ENCODE measurements at regions not wholly inside any gene's neighbourhood (a gene's known extent, or its start where the extent isn't known, plus 50 kb on each side); places are given as distances from the start of the nearest gene placed in this dataset.

DNA sequence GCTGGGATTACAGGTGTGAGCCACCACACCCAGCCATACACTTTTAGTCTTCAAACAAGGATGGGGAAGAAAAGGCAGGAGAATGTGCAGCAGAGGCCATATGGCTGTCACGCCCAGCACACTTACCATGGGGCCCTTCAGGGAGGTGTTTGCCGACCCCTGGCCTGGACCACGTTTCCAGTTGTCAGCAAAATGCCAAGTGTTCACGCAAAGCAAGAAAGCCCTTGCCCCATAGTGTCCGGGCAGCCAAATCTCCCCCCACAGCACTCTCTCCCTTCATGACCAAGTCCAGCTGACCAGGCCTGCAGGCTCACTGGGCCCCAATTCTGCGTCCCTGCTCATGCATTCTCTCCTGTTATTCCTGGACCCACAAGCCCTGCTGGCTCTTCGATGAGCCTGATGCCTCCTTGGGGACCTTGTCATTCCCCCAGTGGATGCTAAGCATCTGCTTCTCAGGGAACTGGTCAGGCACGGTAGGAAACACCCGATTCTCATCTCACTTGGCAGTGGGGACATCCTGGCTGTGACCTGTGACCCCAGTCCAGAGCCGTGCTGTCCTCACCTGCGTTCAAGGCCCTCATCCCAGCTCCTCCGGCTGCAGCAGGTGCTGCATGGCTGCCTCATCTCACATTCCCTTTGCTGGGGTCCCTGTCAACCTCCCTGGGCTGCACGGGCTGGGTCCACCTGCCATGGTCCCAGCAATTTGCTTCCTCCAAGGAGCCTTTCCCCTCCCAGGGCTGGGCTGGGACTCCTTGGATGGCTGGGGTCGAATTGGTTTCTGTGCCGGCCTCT, 96.4 kb downstream of the CTTN start:
- Histone ChIP-seq H3K27me3 (ENCODE audit: control insufficient read depth in 1 of 2, insufficient read depth in 2 of 2, low read length in 2 of 2) (no peaks in the 10 kb centered on the region), H3K27ac (ENCODE audit: low read depth, low read length) (no peak overlapping the region), H3K4me1 (ENCODE audit: control insufficient read depth in 1 of 2, insufficient read depth in 2 of 2, low read length in 2 of 2) (no peaks in the 10 kb centered on the region), H3K36me3 (ENCODE audit: control insufficient read depth in 1 of 2, insufficient read depth in 2 of 2, low read length in 2 of 2) (peaks cover 0 to 11% of the 10 kb centered on the region in 2 donors), H3K9ac (ENCODE audit: low read depth in 1 of 2, low read length in 2 of 2) (no peak overlapping the region), H3K9me3 (ENCODE audit: control insufficient read depth in 1 of 2, low read length in 2 of 2) (peaks cover 5 to 6% of the 10 kb centered on the region in 2 donors), H3K4me3 (ENCODE audit: low read depth in 1 of 2, low read length in 2 of 2) (no peak overlapping the region)

DNA sequence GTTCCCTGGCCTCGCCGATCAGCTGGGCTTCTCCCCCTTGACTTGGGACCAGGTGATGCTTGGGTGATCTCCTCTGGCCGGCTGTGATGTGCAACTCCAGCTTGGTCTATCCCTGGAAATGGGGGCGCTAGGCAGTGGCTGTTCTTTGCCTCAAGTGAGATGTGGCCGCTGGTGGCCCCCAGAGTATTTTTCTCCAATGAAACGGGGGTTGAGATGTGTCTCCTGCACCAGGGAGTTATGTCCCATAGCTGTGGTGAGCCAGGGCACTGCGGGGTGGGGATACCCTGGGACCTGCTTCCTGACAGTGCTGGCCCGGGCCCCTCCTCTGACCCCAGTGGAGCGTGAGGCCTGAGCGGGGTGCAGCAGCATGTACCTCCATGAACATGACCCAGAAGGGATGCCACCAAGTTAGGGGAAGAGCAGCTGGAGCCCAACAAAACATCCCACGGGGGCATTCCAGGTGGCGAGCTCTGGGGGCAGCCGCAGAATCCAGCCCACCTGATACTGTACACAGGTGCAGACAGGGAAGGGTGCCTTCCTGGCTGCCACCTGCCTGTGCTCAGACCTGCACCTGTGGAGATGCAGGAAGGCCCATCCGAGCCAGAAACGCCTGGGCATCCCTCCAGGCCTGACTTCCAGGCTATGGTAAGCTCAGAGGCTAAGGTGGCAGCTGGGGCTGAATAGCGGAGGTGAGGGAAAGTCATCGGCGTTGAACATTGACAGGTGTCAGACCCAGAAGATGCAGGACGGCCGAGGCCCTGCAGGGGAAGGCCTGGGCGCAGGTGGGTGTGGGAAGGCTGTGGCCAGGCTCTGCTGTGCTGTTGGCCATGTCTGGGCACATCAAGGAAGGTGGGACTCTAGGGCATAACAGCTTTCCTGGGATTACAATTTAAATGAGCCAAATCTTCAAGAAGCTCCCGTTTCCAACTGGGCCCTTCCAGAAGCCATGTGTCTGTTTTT, 97.3 kb downstream of the CTTN start:
- no peaks in the 10 kb centered on the region for H3K27me3 ChIP-seq (ENCODE audit: control insufficient read depth in 1 of 2, insufficient read depth in 2 of 2, low read length in 2 of 2)
- H3K9ac ChIP-seq (ENCODE audit: low read depth in 1 of 2, low read length in 2 of 2), result no peak overlapping the region
- peaks cover 5 to 6% of the 10 kb centered on the region in 2 donors for H3K9me3 ChIP-seq (ENCODE audit: control insufficient read depth in 1 of 2, low read length in 2 of 2)
- peaks cover 0 to 11% of the 10 kb centered on the region in 2 donors for H3K36me3 ChIP-seq (ENCODE audit: control insufficient read depth in 1 of 2, insufficient read depth in 2 of 2, low read length in 2 of 2)
- no peaks in the 10 kb centered on the region for H3K4me1 ChIP-seq (ENCODE audit: control insufficient read depth in 1 of 2, insufficient read depth in 2 of 2, low read length in 2 of 2)
- H3K4me3 ChIP-seq (ENCODE audit: low read depth in 1 of 2, low read length in 2 of 2), result no peak overlapping the region
- no peak overlapping the region for H3K27ac ChIP-seq (ENCODE audit: low read depth, low read length)

DNA sequence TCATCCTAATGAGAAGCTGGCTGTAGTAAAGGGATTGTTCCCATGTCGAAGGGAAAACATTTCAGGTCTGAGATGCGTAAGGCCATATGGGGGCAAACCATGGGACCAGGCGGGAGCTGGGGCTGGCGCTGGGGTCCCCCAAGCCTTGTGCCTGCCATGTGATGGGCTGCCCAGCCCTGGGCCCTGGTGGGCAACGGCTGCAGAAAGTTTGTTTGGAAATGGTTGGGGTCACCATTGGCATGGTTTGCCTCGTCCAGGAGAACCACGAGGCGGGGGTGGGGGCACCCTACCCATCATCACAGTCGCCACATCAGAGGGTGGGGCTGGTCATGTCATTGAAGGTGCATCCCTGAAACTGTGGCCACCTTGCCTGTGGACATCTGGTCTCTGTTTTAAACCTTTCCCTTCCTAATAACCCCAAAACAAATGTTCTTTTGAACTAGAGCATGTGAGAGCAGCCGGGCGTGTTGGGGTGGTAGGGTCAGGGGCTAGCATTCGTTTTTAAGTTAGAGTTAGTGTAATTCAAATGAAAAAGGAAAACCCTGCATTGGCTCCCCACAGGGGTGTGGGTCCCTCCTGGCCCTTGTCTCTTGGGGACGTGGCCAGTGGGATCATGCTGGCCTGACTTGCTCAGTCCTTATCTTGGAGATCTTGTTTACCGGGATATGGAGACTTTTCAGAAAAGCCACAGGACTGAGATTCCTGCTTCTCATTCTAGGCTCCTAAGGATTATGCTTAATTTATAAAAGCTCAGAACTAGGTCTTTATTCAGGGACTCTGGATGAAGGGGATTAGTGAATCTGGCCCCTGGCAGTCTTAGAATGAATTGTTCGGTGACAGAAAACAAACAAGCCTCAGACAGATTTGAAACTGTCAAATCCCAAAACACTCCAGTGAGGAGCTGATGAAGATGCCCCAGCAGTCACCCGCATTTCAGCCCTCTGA, 98.5 kb downstream of the CTTN start:
- H3K9me3 ChIP-seq (ENCODE audit: control insufficient read depth in 1 of 2, low read length in 2 of 2), result peaks cover 2% of the 10 kb centered on the region in 2 donors
- H3K27ac ChIP-seq (ENCODE audit: low read depth, low read length), result no peak overlapping the region
- no peak overlapping the region for H3K4me3 ChIP-seq (ENCODE audit: low read depth in 1 of 2, low read length in 2 of 2)
- peaks cover 0 to 6% of the 10 kb centered on the region in 2 donors for H3K36me3 ChIP-seq (ENCODE audit: control insufficient read depth in 1 of 2, insufficient read depth in 2 of 2, low read length in 2 of 2)
- no peaks in the 10 kb centered on the region for H3K4me1 ChIP-seq (ENCODE audit: control insufficient read depth in 1 of 2, insufficient read depth in 2 of 2, low read length in 2 of 2)
- H3K9ac ChIP-seq (ENCODE audit: low read depth in 1 of 2, low read length in 2 of 2), result no peak overlapping the region
- H3K27me3 ChIP-seq (ENCODE audit: control insufficient read depth in 1 of 2, insufficient read depth in 2 of 2, low read length in 2 of 2), result no peaks in the 10 kb centered on the region

DNA sequence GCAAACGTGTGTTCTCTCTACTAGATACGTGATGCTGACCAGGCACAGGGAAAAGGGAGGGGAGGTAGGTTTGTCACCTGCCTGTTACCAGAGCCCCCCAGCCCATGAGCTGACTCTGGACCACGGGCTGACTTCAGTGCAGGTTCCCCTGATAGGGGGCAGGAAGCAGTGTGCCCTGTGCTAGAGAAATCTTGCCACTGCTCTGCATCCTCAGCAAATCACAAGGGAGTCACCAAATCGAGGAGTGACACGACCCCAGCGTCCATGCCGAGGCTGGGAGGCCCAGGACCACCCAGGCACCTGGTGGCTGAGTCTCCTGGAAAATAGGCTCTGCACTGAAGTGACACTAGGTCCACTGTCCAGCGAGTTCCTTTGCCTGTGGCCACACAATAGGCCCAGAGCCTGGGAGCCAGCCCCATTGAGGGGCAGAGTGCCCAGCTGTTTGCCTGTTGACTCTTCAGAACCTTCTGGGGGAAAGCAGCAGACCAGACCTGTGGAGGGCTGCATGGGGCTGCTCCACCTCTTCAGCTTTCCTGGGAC, 99.3 kb downstream of the CTTN start:
- Histone ChIP-seq H3K36me3 (ENCODE audit: control insufficient read depth in 1 of 2, insufficient read depth in 2 of 2, low read length in 2 of 2) (no peaks in the 10 kb centered on the region), H3K27ac (ENCODE audit: low read depth, low read length) (no peak overlapping the region), H3K27me3 (ENCODE audit: control insufficient read depth in 1 of 2, insufficient read depth in 2 of 2, low read length in 2 of 2) (no peaks in the 10 kb centered on the region), H3K9ac (ENCODE audit: low read depth in 1 of 2, low read length in 2 of 2) (no peak overlapping the region), H3K4me3 (ENCODE audit: low read depth in 1 of 2, low read length in 2 of 2) (no peak overlapping the region), H3K4me1 (ENCODE audit: control insufficient read depth in 1 of 2, insufficient read depth in 2 of 2, low read length in 2 of 2) (no peaks in the 10 kb centered on the region), H3K9me3 (ENCODE audit: control insufficient read depth in 1 of 2, low read length in 2 of 2) (no peaks in the 10 kb centered on the region)

DNA sequence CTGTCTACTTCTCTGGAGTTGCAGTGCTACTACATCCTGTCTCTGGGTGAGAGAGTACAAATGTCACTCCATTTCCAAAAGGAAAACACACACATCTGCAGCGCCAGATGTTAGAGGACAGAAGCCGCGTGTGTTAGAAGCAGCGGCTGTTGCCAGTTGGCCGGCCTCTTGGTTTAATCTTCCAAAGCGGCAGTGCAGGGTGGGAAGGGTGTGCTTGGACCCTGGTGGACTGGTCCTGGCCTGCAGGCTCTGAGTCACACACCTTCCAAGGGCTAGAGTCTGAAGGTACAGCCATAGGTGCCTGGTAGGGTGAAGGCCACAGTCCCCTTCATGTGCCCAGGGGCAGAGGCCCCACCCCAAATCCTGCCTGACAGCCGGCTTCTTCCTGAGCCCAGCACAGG, 99.8 kb downstream of the CTTN start:
- Histone ChIP-seq H3K27ac (ENCODE audit: low read depth, low read length) (no peak overlapping the region), H3K4me1 (ENCODE audit: control insufficient read depth in 1 of 2, insufficient read depth in 2 of 2, low read length in 2 of 2) (no peaks in the 10 kb centered on the region), H3K9me3 (ENCODE audit: control insufficient read depth in 1 of 2, low read length in 2 of 2) (no peaks in the 10 kb centered on the region), H3K36me3 (ENCODE audit: control insufficient read depth in 1 of 2, insufficient read depth in 2 of 2, low read length in 2 of 2) (no peaks in the 10 kb centered on the region), H3K27me3 (ENCODE audit: control insufficient read depth in 1 of 2, insufficient read depth in 2 of 2, low read length in 2 of 2) (no peaks in the 10 kb centered on the region), H3K9ac (ENCODE audit: low read depth in 1 of 2, low read length in 2 of 2) (no peak overlapping the region), H3K4me3 (ENCODE audit: low read depth in 1 of 2, low read length in 2 of 2) (no peak overlapping the region)

DNA sequence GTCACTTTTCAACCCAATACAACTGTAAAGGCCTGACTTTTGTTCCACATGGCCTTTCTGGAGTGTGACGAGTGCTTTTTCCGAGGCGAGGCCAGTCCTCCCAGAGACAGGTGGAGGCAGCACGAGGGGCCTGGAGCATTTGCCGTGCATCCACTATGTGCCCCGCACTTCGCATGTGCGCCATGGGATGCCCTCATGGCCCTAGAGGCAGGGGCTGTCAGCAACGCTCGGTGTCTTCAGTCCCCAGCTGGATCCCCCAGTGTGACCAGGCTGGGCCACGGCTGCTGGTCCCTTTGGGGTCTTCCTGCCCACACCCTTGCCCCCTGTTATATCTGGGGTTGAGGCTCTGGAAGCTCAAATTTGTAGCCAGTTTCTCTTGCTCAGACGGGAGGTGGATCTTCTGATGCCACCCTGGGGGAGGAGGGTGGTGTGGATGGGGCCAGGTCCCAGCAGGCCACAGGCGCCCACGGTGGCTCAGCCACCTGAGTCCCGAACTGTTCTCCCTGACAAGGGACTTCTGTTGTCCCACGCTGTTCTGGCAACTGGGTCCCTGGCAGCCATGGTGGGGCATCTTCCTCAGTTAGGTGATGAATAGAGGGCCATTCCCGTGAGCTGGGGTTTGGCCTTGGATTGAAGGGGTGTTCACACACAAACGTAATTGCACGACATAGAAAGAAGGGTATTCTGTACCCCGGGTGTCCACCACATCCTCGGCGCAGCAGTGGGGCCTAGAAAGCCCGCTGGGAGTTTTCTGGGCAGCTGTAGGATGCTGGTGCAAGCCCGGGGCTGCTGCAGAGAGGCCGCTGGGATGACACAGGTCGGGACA, 100.9 kb downstream of the CTTN start:
- Histone ChIP-seq H3K4me3 (ENCODE audit: low read depth in 1 of 2, low read length in 2 of 2) (no peak overlapping the region), H3K27me3 (ENCODE audit: control insufficient read depth in 1 of 2, insufficient read depth in 2 of 2, low read length in 2 of 2) (no peaks in the 10 kb centered on the region), H3K36me3 (ENCODE audit: control insufficient read depth in 1 of 2, insufficient read depth in 2 of 2, low read length in 2 of 2) (no peaks in the 10 kb centered on the region), H3K9me3 (ENCODE audit: control insufficient read depth in 1 of 2, low read length in 2 of 2) (no peaks in the 10 kb centered on the region), H3K27ac (ENCODE audit: low read depth, low read length) (no peak overlapping the region), H3K9ac (ENCODE audit: low read depth in 1 of 2, low read length in 2 of 2) (no peak overlapping the region), H3K4me1 (ENCODE audit: control insufficient read depth in 1 of 2, insufficient read depth in 2 of 2, low read length in 2 of 2) (no peaks in the 10 kb centered on the region)

DNA sequence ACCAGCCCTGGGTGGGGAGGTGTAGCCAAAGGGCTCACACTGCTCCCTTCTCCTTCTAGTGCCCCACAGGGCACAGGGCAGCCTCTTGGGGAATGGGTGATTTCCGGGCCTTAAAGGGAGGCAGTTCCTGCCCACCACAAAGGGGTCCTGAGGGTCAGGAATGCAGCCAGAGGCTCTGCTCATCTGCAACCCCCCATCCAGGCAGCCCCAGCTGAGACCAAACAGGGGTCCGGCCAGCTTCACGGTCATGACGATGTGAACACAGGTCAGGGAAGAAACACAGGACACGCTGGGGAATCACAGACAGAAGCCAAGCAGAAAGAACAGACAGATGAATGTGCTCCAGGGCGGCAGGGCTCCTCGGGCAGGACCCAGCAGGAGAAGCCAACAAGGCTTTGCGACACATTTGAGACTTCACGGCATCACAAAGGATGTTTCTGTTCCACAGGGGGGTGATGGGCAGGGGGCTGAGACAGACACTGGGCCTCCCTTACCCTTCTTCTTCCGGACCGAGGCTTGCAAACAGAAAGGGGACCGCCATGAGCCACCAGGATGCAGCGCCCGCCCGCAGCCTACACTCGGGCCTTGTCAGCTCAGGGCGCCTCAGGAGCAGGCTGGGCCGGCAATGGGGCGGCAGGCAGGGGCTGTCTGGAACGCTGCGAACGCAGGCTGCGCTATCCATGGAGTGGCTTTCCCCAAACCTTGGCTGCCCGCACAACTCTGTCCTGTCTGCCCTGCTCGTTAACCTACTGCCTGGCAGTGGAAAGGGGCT, 101.9 kb downstream of the CTTN start:
- no peaks in the 10 kb centered on the region for H3K36me3 ChIP-seq (ENCODE audit: control insufficient read depth in 1 of 2, insufficient read depth in 2 of 2, low read length in 2 of 2)
- H3K27me3 ChIP-seq (ENCODE audit: control insufficient read depth in 1 of 2, insufficient read depth in 2 of 2, low read length in 2 of 2), result no peaks in the 10 kb centered on the region
- no peaks in the 10 kb centered on the region for H3K4me1 ChIP-seq (ENCODE audit: control insufficient read depth in 1 of 2, insufficient read depth in 2 of 2, low read length in 2 of 2)
- no peak overlapping the region for H3K27ac ChIP-seq (ENCODE audit: low read depth, low read length)
- no peaks in the 10 kb centered on the region for H3K9me3 ChIP-seq (ENCODE audit: control insufficient read depth in 1 of 2, low read length in 2 of 2)
- H3K4me3 ChIP-seq (ENCODE audit: low read depth in 1 of 2, low read length in 2 of 2), result no peak overlapping the region
- H3K9ac ChIP-seq (ENCODE audit: low read depth in 1 of 2, low read length in 2 of 2), result no peak overlapping the region

DNA sequence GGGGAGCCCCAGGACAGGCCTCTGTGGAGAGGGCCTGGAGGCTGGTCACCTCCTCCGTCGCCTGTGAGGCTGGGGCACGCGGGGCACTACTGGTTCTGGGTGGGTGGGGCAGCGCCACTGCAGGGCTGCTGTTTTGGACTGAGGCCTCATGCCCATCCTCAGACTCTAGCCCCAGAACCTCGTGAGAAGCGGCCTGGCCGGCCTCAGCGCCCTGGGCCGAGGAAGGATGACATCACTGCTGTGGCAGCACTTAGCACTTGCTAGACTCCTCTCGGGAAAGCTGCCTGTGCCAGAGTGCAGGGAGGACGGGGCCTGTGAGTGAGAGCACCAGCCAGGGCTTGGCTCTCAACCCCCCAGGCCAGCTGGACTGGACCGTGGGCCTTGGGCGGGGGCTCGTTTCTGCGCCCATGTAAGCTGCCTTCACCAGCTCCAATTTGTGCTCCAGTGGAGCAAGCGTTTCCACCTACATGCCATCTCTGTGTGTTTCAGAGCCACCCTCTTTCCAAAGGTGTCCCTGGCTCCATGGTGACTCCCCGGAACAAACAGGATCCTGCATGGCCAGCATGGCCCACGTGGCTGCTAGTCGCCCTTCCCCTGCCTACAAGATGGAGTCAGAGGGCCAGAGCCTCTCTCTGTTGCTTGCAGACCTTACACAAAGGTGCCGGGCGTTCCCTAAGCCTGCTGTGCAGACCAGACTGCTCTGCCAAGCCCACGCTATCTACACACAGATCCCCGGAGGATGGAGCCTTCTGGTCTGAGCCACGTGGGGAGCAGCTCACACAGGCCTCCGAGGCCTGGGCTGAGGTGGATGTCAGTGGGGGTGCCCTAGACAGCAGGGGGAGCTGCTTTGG, 102.9 kb downstream of the CTTN start:
- Histone ChIP-seq H3K27ac (ENCODE audit: low read depth, low read length) (no peak overlapping the region), H3K4me1 (ENCODE audit: control insufficient read depth in 1 of 2, insufficient read depth in 2 of 2, low read length in 2 of 2) (no peaks in the 10 kb centered on the region), H3K9me3 (ENCODE audit: control insufficient read depth in 1 of 2, low read length in 2 of 2) (no peaks in the 10 kb centered on the region), H3K36me3 (ENCODE audit: control insufficient read depth in 1 of 2, insufficient read depth in 2 of 2, low read length in 2 of 2) (no peaks in the 10 kb centered on the region), H3K4me3 (ENCODE audit: low read depth in 1 of 2, low read length in 2 of 2) (no peak overlapping the region), H3K9ac (ENCODE audit: low read depth in 1 of 2, low read length in 2 of 2) (no peak overlapping the region), H3K27me3 (ENCODE audit: control insufficient read depth in 1 of 2, insufficient read depth in 2 of 2, low read length in 2 of 2) (no peaks in the 10 kb centered on the region)

Measured in duodenal mucosa (tissue), 2 donors.